Lower leg skin (tissue), 4 donors: ENCODE measurements at regions not wholly inside any gene's neighbourhood (a gene's known extent, or its start where the extent isn't known, plus 50 kb on each side); places are given as distances from the start of the nearest gene placed in this dataset.

Experiments used
- DNase-seq, 2 donors: peaks; one replicate each; pipeline ENCODE4 v3.0.0-alpha.2; 2019; ENCODE audit warnings: low spot score in 2 of 2
- H3K4me3 ChIP-seq: fragments of 200-600 bp; sonication (generic); 2 replicates; pipeline ENCODE4 v1.5.1; 2017; ENCODE audit warnings: mild to moderate bottlenecking, low read depth; ENCODE audit not compliant: poor library complexity, severe bottlenecking
- POLR2A ChIP-seq, 2 donors: fragments of 450-650 bp; IDR thresholded peaks; one replicate each; pipeline ENCODE4 v1.6.1; 2016 to 2017; ENCODE audit warnings: antibody characterized with exemption in 2 of 2, mild to moderate bottlenecking in 1 of 2, moderate library complexity in 1 of 2
- WGBS, 2 donors: methylation state at CpG; one replicate each; pipeline ENCODE4 v1.1.5; 2018; 5-methylcytosine and 5-hydroxymethylcytosine counted together
- intact Hi-C: fragments of 100-400 bp; cut with DNase I; formaldehyde crosslinking; loops from one replicate; pipeline ENCODE4 v1.15.0; 2023; ENCODE audit warnings: low total_unique reads
- TF ChIP-seq, protein P1 (sequence below), 3 donors: fragments of 450-650 bp; IDR thresholded peaks; one replicate each; pipeline ENCODE4 v1.5.1; 2016; ENCODE audit warnings: antibody characterized with exemption in 3 of 3, mild to moderate bottlenecking in 3 of 3, moderate library complexity in 2 of 3

DNA sequence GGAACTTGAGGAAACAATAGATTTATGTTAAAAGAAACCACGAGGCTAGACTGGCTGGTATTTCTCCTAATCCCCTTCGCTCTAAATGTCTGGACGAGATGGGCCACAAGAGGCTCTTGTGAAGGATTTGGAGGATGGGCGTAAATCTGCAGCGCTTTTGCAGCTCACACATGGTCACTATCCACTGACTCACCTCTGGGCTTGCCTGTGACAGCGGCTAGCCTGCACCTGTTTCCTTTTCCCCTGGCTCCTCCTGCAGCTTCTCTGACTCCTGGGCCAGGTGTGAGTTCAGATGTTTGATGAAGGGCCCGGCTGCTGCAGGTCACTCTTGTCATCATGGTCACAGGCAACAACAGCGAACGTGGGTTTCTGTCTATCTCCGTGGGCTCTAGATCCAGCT, 629.4 kb downstream of the CBLN4 start:
- H3K4me3 ChIP-seq: no peak overlapping the region
- TF ChIP-seq, protein P1, sequence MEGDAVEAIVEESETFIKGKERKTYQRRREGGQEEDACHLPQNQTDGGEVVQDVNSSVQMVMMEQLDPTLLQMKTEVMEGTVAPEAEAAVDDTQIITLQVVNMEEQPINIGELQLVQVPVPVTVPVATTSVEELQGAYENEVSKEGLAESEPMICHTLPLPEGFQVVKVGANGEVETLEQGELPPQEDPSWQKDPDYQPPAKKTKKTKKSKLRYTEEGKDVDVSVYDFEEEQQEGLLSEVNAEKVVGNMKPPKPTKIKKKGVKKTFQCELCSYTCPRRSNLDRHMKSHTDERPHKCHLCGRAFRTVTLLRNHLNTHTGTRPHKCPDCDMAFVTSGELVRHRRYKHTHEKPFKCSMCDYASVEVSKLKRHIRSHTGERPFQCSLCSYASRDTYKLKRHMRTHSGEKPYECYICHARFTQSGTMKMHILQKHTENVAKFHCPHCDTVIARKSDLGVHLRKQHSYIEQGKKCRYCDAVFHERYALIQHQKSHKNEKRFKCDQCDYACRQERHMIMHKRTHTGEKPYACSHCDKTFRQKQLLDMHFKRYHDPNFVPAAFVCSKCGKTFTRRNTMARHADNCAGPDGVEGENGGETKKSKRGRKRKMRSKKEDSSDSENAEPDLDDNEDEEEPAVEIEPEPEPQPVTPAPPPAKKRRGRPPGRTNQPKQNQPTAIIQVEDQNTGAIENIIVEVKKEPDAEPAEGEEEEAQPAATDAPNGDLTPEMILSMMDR (IDR thresholded peaks at IDR 0.05): no peak
- TF ChIP-seq POLR2A (IDR thresholded peaks at IDR 0.05): no peak
- DNase-seq: no peak
- intact Hi-C loops: no loop called here
- 72 to 76% methylated on average over 10 of the region's 10 CpGs for WGBS, 2 donors

DNA sequence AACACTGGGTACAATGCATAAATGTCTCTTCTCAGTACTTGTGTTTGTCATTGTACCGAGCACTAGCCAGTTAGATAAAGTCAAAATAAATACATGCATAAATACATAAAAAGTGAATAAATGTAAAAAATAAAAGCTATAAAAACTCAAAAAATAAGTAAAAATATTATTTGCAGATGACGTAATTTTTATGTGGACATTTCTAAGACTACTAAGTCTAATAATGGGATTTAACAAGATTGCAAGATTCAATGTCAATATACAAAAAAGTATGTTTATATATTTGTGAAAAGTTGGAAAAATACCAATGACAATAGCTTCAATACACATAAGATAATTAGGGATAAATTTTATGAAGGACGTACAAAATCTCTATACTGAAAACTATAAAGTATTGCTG, 639.6 kb downstream of the CBLN4 start:
- 79 to 93% methylated on average over 3 of the region's 3 CpGs for WGBS, 2 donors
- TF ChIP-seq POLR2A (IDR thresholded peaks at IDR 0.05): no peak
- TF ChIP-seq, protein P1 (IDR thresholded peaks at IDR 0.05): no peak
- no peak for DNase-seq
- no peak overlapping the region for H3K4me3 ChIP-seq
- intact Hi-C loops: no loop called here

DNA sequence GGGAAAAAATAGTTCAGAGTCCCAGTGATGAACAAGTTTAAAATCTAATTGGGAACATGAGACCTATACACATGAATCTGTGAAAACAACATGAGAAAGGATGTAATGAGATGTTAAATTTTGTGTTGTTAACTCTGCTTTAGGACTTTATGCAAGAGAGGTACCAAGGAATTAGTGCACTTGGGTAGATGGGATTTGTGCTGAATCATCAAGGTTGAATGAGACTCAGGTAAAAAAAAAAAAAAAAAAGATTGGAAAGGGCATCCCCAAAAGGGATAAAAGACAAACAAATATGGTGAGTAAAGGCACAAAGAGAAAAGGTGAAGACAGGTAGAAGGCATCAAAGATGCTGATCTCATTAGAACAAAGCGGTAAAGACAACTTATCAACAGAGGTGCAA, 644.4 kb downstream of the CBLN4 start:
- no peak for TF ChIP-seq POLR2A (IDR thresholded peaks at IDR 0.05)
- TF ChIP-seq, protein P1 (IDR thresholded peaks at IDR 0.05): no peak
- WGBS, 2 donors: 100% methylated on average over 1 of the region's 1 CpG
- no peak for DNase-seq
- intact Hi-C loops: no loop called here
- H3K4me3 ChIP-seq: no peak overlapping the region

DNA sequence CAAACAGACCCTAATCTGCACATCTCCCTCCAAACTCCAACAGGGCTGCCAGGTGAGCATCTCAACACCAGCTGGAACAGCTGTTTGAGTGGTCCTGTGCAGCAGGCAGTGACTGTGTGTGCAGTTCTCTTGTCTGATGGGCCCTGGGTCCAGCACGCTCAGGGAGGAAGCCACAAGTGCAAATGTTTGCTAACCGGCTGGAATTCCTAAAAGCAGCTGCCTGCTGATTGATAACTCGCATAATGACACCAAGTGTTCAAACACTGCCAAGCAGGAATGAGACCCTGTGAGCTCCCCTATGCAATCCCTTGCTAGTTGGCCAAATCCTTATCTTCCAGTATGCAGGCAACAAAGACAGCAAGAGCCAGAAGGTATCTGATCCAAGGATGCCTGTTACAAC, 650.6 kb downstream of the CBLN4 start:
- DNase-seq: no peak
- WGBS, 2 donors: 44 to 55% methylated on average over 3 of the region's 3 CpGs
- H3K4me3 ChIP-seq: no peak overlapping the region
- intact Hi-C loops: no loop called here
- TF ChIP-seq POLR2A (IDR thresholded peaks at IDR 0.05): no peak

DNA sequence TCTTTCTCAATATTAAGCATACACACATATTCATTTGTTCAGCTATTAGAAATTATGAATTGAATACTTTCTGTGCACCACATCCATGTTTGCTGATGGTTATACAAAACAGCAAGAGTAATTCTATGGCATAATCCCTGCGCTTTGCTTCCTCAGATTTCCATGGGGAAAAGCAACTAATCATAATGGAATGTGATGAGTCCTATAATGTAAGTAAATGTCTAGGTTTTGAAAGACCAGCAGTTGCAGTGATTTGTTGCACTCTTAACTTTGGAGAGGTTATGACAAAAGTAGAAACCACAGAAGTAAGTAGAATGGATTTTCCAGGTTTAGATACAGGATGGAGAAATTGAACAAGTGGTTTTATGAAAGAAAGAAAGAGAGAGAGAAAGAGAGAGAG, 652.1 kb downstream of the CBLN4 start:
- 51 to 74% methylated on average over 1 of the region's 1 CpG for WGBS, 2 donors
- intact Hi-C loops: no loop called here
- H3K4me3 ChIP-seq: no peak overlapping the region
- no peak for TF ChIP-seq POLR2A (IDR thresholded peaks at IDR 0.05)
- TF ChIP-seq, protein P1 (IDR thresholded peaks at IDR 0.05): no peak
- no peak for DNase-seq

DNA sequence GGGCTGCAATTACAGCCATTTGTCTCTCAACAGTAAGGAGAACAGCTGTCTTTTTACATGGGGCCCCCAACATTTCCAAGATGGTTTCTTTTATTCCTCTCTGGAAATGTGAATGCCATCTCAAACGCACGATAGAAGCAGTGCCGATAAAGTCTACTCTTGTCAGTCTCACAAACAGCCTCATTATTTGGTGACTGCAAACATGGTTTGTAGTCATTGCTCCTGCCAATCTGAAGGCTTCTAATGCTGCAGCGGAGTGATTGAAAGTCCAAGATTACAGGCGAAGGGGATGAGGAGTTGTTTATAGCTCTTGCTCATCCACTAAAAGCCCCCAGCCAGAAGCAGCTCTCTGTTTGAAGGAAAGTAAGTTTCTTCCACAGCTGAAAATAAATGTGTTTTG, 657.1 kb downstream of the CBLN4 start:
- WGBS, 2 donors: 73 to 76% methylated on average over 5 of the region's 5 CpGs
- no peak for DNase-seq
- intact Hi-C loops: no loop called here
- TF ChIP-seq, protein P1 (IDR thresholded peaks at IDR 0.05): no peak
- TF ChIP-seq POLR2A (IDR thresholded peaks at IDR 0.05): no peak
- H3K4me3 ChIP-seq: no peak overlapping the region
